ENCODE measurements at regions not wholly inside any gene's neighbourhood (a gene's known extent, or its start where the extent isn't known, plus 50 kb on each side); places are given as distances from the start of the nearest gene placed in this dataset.

DNA sequence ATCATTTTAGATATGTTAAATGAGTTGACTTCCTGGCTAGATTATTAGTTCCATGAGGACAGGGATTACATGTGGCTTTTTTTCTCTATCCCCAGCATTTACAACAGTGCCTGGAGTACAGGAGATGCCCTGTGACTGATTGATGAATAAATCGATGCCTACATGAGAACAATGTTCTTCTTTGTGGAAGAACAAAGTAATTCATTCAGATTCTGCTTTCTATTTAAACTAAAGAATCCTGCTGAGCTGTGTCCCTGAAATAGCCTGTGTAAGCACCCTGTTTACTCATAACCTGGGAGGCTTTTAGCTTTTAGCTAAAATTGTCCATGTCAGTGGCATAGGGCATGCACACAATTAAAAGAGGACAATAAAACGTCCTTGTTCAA is 125.1 kb upstream of the BTBD3 start (continued):
- no peak; the same call in 1 of the 2 replicates for TF ChIP-seq SOX13 (IDR thresholded peaks at IDR 0.05)
- TF ChIP-seq SOX13 (CRISPR knock-in tag; conservative IDR thresholded peaks at IDR 0.05 in 1 of 2, IDR thresholded peaks at IDR 0.05 in 1 of 2), result peak in 1 of 2 experiments; percentile 92; a peak in 2 of 4 replicates
- peak; percentile 50; the same call in 1 of the 2 replicates for TF ChIP-seq MEIS2 (CRISPR knock-in tag; IDR thresholded peaks at IDR 0.05)
- peak; percentile 70; the same call in 1 of the 2 replicates for TF ChIP-seq ZNF33A (CRISPR knock-in tag; IDR thresholded peaks at IDR 0.05; ENCODE audit: borderline replicate concordance)
- peak in 1 of 2 experiments; percentile 41; a peak in 1 of 4 replicates for TF ChIP-seq EP300 (IDR thresholded peaks at IDR 0.05; ENCODE audit: low read depth in 2 of 2, low read length in 2 of 2)
- no peak for TF ChIP-seq EP300 (CRISPR knock-in tag; IDR thresholded peaks at IDR 0.05; ENCODE audit: borderline replicate concordance)
- peak; percentile 45; the same call in 1 of the 2 replicates for TF ChIP-seq ZNF3 (CRISPR knock-in tag; IDR thresholded peaks at IDR 0.05)
- TF ChIP-seq FOXP1 (IDR thresholded peaks at IDR 0.05), result no peak
- peak; percentile 70 for TF ChIP-seq FOXP1 (CRISPR knock-in tag; IDR thresholded peaks at IDR 0.05)
- 0 out of 2 replicates have a peak, but pooled peaks have one; percentile 20 for TF ChIP-seq NR2F2 (IDR thresholded peaks at IDR 0.05; ENCODE audit: borderline replicate concordance, low read depth)
- TF ChIP-seq LBX2 (CRISPR knock-in tag; IDR thresholded peaks at IDR 0.05; ENCODE audit: borderline replicate concordance), result no peak
- TF ChIP-seq NR2F6 (IDR thresholded peaks at IDR 0.05), result peak; percentile 65
- TF ChIP-seq NR2F6 (CRISPR knock-in tag; IDR thresholded peaks at IDR 0.05), result peak; percentile 21; the same call in 1 of the 2 replicates
- TF ChIP-seq HOXD1 (CRISPR knock-in tag; IDR thresholded peaks at IDR 0.05), result peak; percentile 74; the same call in 1 of the 2 replicates
- TF ChIP-seq SIN3B (IDR thresholded peaks at IDR 0.05; ENCODE audit: low read length), result no peak

DNA sequence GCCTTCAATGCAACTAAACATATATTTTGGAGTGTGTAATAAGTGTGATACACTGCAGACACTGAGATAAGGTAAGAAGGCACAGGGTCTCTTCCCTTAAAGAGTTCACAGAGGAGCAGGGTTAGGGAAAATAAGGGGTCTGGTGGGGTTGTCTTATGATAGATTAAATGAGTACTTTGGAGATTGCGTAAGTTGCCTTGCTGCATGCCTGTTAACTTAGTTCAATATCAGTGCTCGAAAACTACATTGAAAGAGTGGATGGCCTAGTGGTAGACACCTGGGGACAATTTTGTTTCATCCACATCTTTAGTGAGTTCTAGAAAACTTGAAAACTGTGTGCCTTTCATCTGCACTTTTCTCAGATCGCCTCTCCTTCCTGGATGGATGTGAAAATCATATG is 123.2 kb upstream of the BTBD3 start:
- Histone ChIP-seq H3K9me3 (ENCODE audit: low read length) (no peaks in the 10 kb centered on the region), H3K27ac (ENCODE audit: extremely low read length, insufficient read depth, low read length) (no peak overlapping the region), H3K27me3 (ENCODE audit: control insufficient read depth in 1 of 2, insufficient read depth in 2 of 2, low read length in 2 of 2) (no peaks in the 10 kb centered on the region), H3K79me2 (ENCODE audit: insufficient read depth, low read length) (no peaks in the 10 kb centered on the region), H3K9ac (ENCODE audit: insufficient read depth, low read depth, low read length) (no peak overlapping the region), H3K4me2 (ENCODE audit: low read depth, low read length) (no peak overlapping the region), H2AFZ (ENCODE audit: low read length) (no peak overlapping the region), H3K36me3 (replicated peaks in 1 of 2; ENCODE audit: control insufficient read depth in 1 of 2, insufficient read depth in 2 of 2, low read length in 2 of 2) (no peaks in the 10 kb centered on the region), H4K20me1 (ENCODE audit: insufficient read depth, low read length) (no peaks in the 10 kb centered on the region), H3K4me3 (replicated peaks in 1 of 3; ENCODE audit: insufficient read depth in 1 of 3, low read depth in 2 of 3, low read length in 3 of 3) (no peak overlapping the region), H3K4me1 (ENCODE audit: insufficient read depth, low read length) (peaks cover 16% of the 10 kb centered on the region)
- TF ChIP-seq CEBPG (CRISPR knock-in tag; IDR thresholded peaks at IDR 0.05) (peak; percentile 24; the same call in 1 of the 2 replicates), XRCC5 (optimal IDR thresholded peaks at IDR 0.05; ENCODE audit: low read length) (no peak), CEBPB (IDR thresholded peaks at IDR 0.05; ENCODE audit: borderline replicate concordance, low read depth, low read length) (peak; percentile 77)
- ATAC-seq (no peak), DNase-seq (ENCODE audit: low spot score) (no peak), FAIRE-seq (no peak)
- intact Hi-C loops (cut with micrococcal nuclease; ENCODE audit: unreplicated experiment) (no loop called here), in situ Hi-C loops (cut with HindIII; ENCODE audit: extremely low pct_ligation_motif_present, low pct_unique_long_range_greater_than_20kb) (no loop called here)
- ChIA-PET CTCF (ENCODE audit: low intra/inter-chr PET ratio, low total read pairs) (no interaction called here), POLR2A (no interaction called here)
- no TSS peak for BruUV-seq (replicated peaks)
- WGBS (ENCODE audit: low lambda C conversion rate), result 46% methylated on average over 3 of the region's 3 CpGs
